ENCODE measurements at regions not wholly inside any gene's neighbourhood (a gene's known extent, or its start where the extent isn't known, plus 50 kb on each side); places are given as distances from the start of the nearest gene placed in this dataset.

- Histone ChIP-seq H3K9me1 (ENCODE audit: control insufficient read depth, extremely low read depth, insufficient read depth, low read length) (no peaks in the 10 kb centered on the region), H4K20me1 (ENCODE audit: control insufficient read depth, extremely low read depth, insufficient read depth, low read length) (no peaks in the 10 kb centered on the region), H3K4me3 (ENCODE audit: control insufficient read depth in 2 of 3, extremely low read depth in 1 of 3, insufficient read depth in 2 of 3, low read depth in 1 of 3, low read length in 3 of 3) (no peak overlapping the region), H3K9ac (ENCODE audit: control insufficient read depth, extremely low read depth, insufficient read depth, low read length) (no peak overlapping the region), H3K27me3 (ENCODE audit: control insufficient read depth, extremely low read depth, insufficient read depth, low read length) (peaks cover 6% of the 10 kb centered on the region), H2AFZ (ENCODE audit: control insufficient read depth, low read length) (no peak overlapping the region), H3K9me3 (ENCODE audit: control insufficient read depth, low read depth, low read length) (no peaks in the 10 kb centered on the region), H3K27ac (ENCODE audit: control insufficient read depth, insufficient read depth, low read length) (no peak overlapping the region), H3K4me1 (ENCODE audit: control insufficient read depth, extremely low read depth, insufficient read depth, low read length) (no peaks in the 10 kb centered on the region), H3K4me2 (ENCODE audit: control insufficient read depth, extremely low read depth, insufficient read depth, low read depth, low read length) (no peak overlapping the region), H3K36me3 (ENCODE audit: control insufficient read depth in 2 of 2, extremely low read depth in 1 of 2, insufficient read depth in 2 of 2, low read length in 2 of 2) (no peaks in the 10 kb centered on the region), H3K79me2 (ENCODE audit: control insufficient read depth, insufficient read depth, low read length) (no peaks in the 10 kb centered on the region)
- DNase-seq (ENCODE audit: low read depth, low spot score) (no peak), FAIRE-seq (no peak)
- dilution Hi-C loops (cut with MboI; ENCODE audit: extremely low pct_ligation_motif_present, low sequenced_read_pairs), result no loop called here
- TF ChIP-seq EZH2 (IDR thresholded peaks at IDR 0.05; ENCODE audit: low read length), result no peak
- TF ChIP-seq, protein P1, sequence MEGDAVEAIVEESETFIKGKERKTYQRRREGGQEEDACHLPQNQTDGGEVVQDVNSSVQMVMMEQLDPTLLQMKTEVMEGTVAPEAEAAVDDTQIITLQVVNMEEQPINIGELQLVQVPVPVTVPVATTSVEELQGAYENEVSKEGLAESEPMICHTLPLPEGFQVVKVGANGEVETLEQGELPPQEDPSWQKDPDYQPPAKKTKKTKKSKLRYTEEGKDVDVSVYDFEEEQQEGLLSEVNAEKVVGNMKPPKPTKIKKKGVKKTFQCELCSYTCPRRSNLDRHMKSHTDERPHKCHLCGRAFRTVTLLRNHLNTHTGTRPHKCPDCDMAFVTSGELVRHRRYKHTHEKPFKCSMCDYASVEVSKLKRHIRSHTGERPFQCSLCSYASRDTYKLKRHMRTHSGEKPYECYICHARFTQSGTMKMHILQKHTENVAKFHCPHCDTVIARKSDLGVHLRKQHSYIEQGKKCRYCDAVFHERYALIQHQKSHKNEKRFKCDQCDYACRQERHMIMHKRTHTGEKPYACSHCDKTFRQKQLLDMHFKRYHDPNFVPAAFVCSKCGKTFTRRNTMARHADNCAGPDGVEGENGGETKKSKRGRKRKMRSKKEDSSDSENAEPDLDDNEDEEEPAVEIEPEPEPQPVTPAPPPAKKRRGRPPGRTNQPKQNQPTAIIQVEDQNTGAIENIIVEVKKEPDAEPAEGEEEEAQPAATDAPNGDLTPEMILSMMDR (optimal IDR thresholded peaks at IDR 0.05 in 1 of 3, IDR thresholded peaks at IDR 0.05 in 1 of 3, conservative IDR thresholded peaks at IDR 0.05 in 1 of 3; ENCODE audit: extremely low read depth in 1 of 3, insufficient read depth in 2 of 3, low read length in 3 of 3), result no peak
Observed at GRCh38 chr21:36640721-36641244, 58.1 kb upstream of the SIM2 start.

- no peaks in the 10 kb centered on the region for H3K36me3 ChIP-seq (ENCODE audit: control insufficient read depth in 2 of 2, extremely low read depth in 1 of 2, insufficient read depth in 2 of 2, low read length in 2 of 2)
- H3K4me2 ChIP-seq (ENCODE audit: control insufficient read depth, extremely low read depth, insufficient read depth, low read depth, low read length), result no peak overlapping the region
- FAIRE-seq (no peak), DNase-seq (ENCODE audit: low read depth, low spot score) (no peak)
- H3K4me1 ChIP-seq (ENCODE audit: control insufficient read depth, extremely low read depth, insufficient read depth, low read length), result no peaks in the 10 kb centered on the region
- no peak overlapping the region for H3K4me3 ChIP-seq (ENCODE audit: control insufficient read depth in 2 of 3, extremely low read depth in 1 of 3, insufficient read depth in 2 of 3, low read depth in 1 of 3, low read length in 3 of 3)
- no peak overlapping the region for H2AFZ ChIP-seq (ENCODE audit: control insufficient read depth, low read length)
- no peaks in the 10 kb centered on the region for H3K79me2 ChIP-seq (ENCODE audit: control insufficient read depth, insufficient read depth, low read length)
- peaks cover 6% of the 10 kb centered on the region for H3K27me3 ChIP-seq (ENCODE audit: control insufficient read depth, extremely low read depth, insufficient read depth, low read length)
- no peaks in the 10 kb centered on the region for H3K9me1 ChIP-seq (ENCODE audit: control insufficient read depth, extremely low read depth, insufficient read depth, low read length)
- H3K9ac ChIP-seq (ENCODE audit: control insufficient read depth, extremely low read depth, insufficient read depth, low read length), result no peak overlapping the region
- H3K27ac ChIP-seq (ENCODE audit: control insufficient read depth, insufficient read depth, low read length), result no peak overlapping the region
- no peaks in the 10 kb centered on the region for H4K20me1 ChIP-seq (ENCODE audit: control insufficient read depth, extremely low read depth, insufficient read depth, low read length)
- dilution Hi-C loops (cut with MboI; ENCODE audit: extremely low pct_ligation_motif_present, low sequenced_read_pairs), result no loop called here
- TF ChIP-seq, protein P1 (optimal IDR thresholded peaks at IDR 0.05 in 1 of 3, IDR thresholded peaks at IDR 0.05 in 1 of 3, conservative IDR thresholded peaks at IDR 0.05 in 1 of 3; ENCODE audit: extremely low read depth in 1 of 3, insufficient read depth in 2 of 3, low read length in 3 of 3), result no peak
- TF ChIP-seq EZH2 (IDR thresholded peaks at IDR 0.05; ENCODE audit: low read length), result no peak
- H3K9me3 ChIP-seq (ENCODE audit: control insufficient read depth, low read depth, low read length), result no peaks in the 10 kb centered on the region
Observed at GRCh38 chr21:36641346-36641745, 57.6 kb upstream of the SIM2 start.

All from keratinocyte (primary cell).